B cell (primary cell): ENCODE measurements at regions not wholly inside any gene's neighbourhood (a gene's known extent, or its start where the extent isn't known, plus 50 kb on each side); places are given as distances from the start of the nearest gene placed in this dataset.

Experiments used
- ATAC-seq: fragments of 200-7000 bp; cut with Tn5 transposase; one replicate; pipeline ENCODE4 v1.10.0; 2021; ENCODE audit warnings: low read depth, mild to moderate bottlenecking, moderate number of reproducible peaks, moderate library complexity
- CTCF ChIA-PET: fragments of 350-600 bp; sonication (Branson Sonifier 250); formaldehyde crosslinking; loops from one replicate; lab custom pipeline; 2021; ENCODE audit warnings: antibody characterized with exemption, inconsistent platforms; lab: Charles Lee
- POLR2A ChIA-PET: fragments of 350-600 bp; sonication (Branson Sonifier 250); formaldehyde crosslinking; loops from one replicate; lab custom pipeline; 2021; ENCODE audit warnings: antibody characterized with exemption; lab: Charles Lee
- DNase-seq: peaks from one replicate; pipeline ENCODE4 v3.0.0; 2013
- H2AFZ ChIP-seq: 2 replicates; pipeline ENCODE4 v1.6.1; 2012; ENCODE audit warnings: mild to moderate bottlenecking, low read depth, low read length; ENCODE audit not compliant: insufficient read depth, poor library complexity, severe bottlenecking
- H3K27ac ChIP-seq, 2 donors: 1 replicate in 1 of 2; 2 replicates in 1 of 2; pipeline ENCODE4 v1.5.1; 2012 to 2013; ENCODE audit warnings: low read length in 2 of 2, mild to moderate bottlenecking in 2 of 2, moderate library complexity in 1 of 2
- H3K27me3 ChIP-seq, 4 experiments: fragments of 200-600 bp in 1 of 4; sonication (generic) in 1 of 4; replicated peaks in 1 of 4; 1 replicate in 2 of 4; 2 replicates in 2 of 4; pipeline versions ENCODE4 v1.6.1 to v1.7.0; 2013 to 2016; ENCODE audit warnings: low read length in 3 of 4, mild to moderate bottlenecking in 2 of 4, mixed read lengths in 1 of 4, moderate library complexity in 1 of 4; ENCODE audit not compliant: insufficient read depth in 4 of 4, control insufficient read depth in 3 of 4; ENCODE audit errors: control extremely low read depth in 1 of 4
- H3K36me3 ChIP-seq, 2 experiments: replicated peaks in 1 of 2; 1 replicate in 1 of 2; 2 replicates in 1 of 2; pipeline versions ENCODE4 v1.6.1 to v1.7.1; 2013; ENCODE audit warnings: low read length in 1 of 2; ENCODE audit not compliant: insufficient read depth in 2 of 2, control insufficient read depth in 1 of 2; ENCODE audit errors: control extremely low read depth in 1 of 2, extremely low read depth in 1 of 2
- H3K4me1 ChIP-seq, 2 donors: fragments of 200-600 bp in 1 of 2; sonication (generic) in 1 of 2; 1 replicate in 1 of 2; 2 replicates in 1 of 2; pipeline versions ENCODE4 v1.5.1 to v1.6.1; 2013 to 2017; ENCODE audit warnings: low read length in 2 of 2; ENCODE audit not compliant: control insufficient read depth in 2 of 2, insufficient read depth in 2 of 2
- H3K4me2 ChIP-seq: replicated peaks from 2 replicates; pipeline ENCODE3; 2012; ENCODE audit warnings: mild to moderate bottlenecking, low read depth, low read length; ENCODE audit not compliant: poor library complexity, severe bottlenecking
- H3K4me3 ChIP-seq, 5 experiments: fragments of 200-600 bp in 1 of 5; sonication (generic) in 1 of 5; 1 replicate in 3 of 5; 2 replicates in 2 of 5; pipeline versions ENCODE4 v1.5.1 to v1.7.0; 2011 to 2016; ENCODE audit warnings: low read length in 4 of 5, mild to moderate bottlenecking in 4 of 5, low read depth in 2 of 5, control low read depth in 1 of 5, moderate library complexity in 1 of 5; ENCODE audit not compliant: insufficient read depth in 1 of 5; ENCODE audit errors: control extremely low read depth in 1 of 5, extremely low read depth in 1 of 5
- H3K79me2 ChIP-seq: fragments of 200-600 bp; sonication (generic); one replicate; pipeline ENCODE4 v1.6.0; 2016; ENCODE audit warnings: low read length; ENCODE audit not compliant: control insufficient read depth, insufficient read depth
- H3K9ac ChIP-seq: fragments of 200-600 bp; sonication (generic); 2 replicates; pipeline ENCODE4 v1.6.1; 2017; ENCODE audit warnings: mild to moderate bottlenecking, low read length, moderate library complexity
- H3K9me3 ChIP-seq, 3 donors: one replicate each; pipeline versions ENCODE4 v1.6.1 to v1.7.1; 2013; ENCODE audit warnings: low read length in 2 of 3; ENCODE audit not compliant: control insufficient read depth in 2 of 3, insufficient read depth in 1 of 3; ENCODE audit errors: control extremely low read depth in 1 of 3
- H4K20me1 ChIP-seq: 2 replicates; pipeline ENCODE4 v1.6.0; 2012; ENCODE audit warnings: mild to moderate bottlenecking, low read length; ENCODE audit not compliant: insufficient read depth, control insufficient read depth, poor library complexity, severe bottlenecking
- H3K27ac Mint-ChIP-seq: one replicate; pipeline ENCODE4 v1.8.0; 2021; ENCODE audit warnings: mixed read lengths
- H3K27me3 Mint-ChIP-seq: one replicate; pipeline ENCODE4 v1.8.0; 2021; ENCODE audit warnings: mixed read lengths
- H3K4me1 Mint-ChIP-seq: one replicate; pipeline ENCODE4 v1.8.0; 2021; ENCODE audit warnings: mixed read lengths
- H3K4me3 Mint-ChIP-seq: one replicate; pipeline ENCODE4 v1.8.0; 2021; ENCODE audit warnings: mixed read lengths
- H3K9me3 Mint-ChIP-seq: one replicate; pipeline ENCODE4 v1.8.0; 2022; ENCODE audit warnings: mixed read lengths; ENCODE audit not compliant: insufficient read depth
- CTCF ChIP-seq: fragments of 200-600 bp; IDR thresholded peaks from one replicate; pipeline ENCODE4 v1.8.0; 2022; ENCODE audit warnings: antibody characterized with exemption, mild to moderate bottlenecking
- EZH2 ChIP-seq: IDR thresholded peaks from 2 replicates; pipeline ENCODE4 v1.6.1; 2012; ENCODE audit warnings: borderline replicate concordance, low read depth, mild to moderate bottlenecking, moderate library complexity, low read length; ENCODE audit not compliant: insufficient read depth, poor library complexity, severe bottlenecking
- WGBS: methylation state at CpG from one replicate; pipeline ENCODE4 v1.1.5; 2013; ENCODE audit warnings: missing lambda C conversion rate; ENCODE audit not compliant: insufficient coverage; 5-methylcytosine and 5-hydroxymethylcytosine counted together
- intact Hi-C: fragments of 100-400 bp; cut with micrococcal nuclease; formaldehyde crosslinking; loops from one replicate; pipeline ENCODE4 v1.10.0; 2022

DNA sequence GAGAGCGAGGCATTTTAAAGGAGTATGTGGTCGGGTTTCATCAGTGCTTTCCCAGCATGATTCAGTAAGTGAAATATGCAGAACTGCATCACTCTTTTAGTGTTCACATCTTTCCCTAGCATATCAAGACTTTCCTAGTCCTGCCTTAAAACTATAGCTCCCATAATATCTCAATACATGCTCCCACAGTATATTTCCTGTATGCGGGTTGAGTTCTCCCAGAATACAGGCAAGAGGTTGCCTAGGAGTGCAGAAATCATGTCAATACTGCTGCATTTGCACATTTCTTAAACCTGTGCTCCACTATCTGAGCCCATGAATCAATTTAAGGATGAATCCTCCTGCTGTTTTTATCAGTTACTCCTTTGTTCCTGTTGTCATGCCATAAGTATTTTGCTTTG, 386.6 kb upstream of the SLC35B3 start:
- no peak overlapping the region for H3K4me3 ChIP-seq
- ChIA-PET POLR2A (no interaction called here), CTCF (no interaction called here)
- no peaks in the 10 kb centered on the region for H3K4me1 Mint-ChIP-seq
- TF ChIP-seq CTCF: no peak
- no peak for TF ChIP-seq EZH2
- no peaks in the 10 kb centered on the region for H3K79me2 ChIP-seq
- DNase-seq (no peak), ATAC-seq (no peak)
- no peak overlapping the region for H3K27ac ChIP-seq
- no peak overlapping the region for H3K4me2 ChIP-seq
- WGBS: 100% methylated on average over 1 of the region's 3 CpGs
- no peaks in the 10 kb centered on the region for H3K36me3 ChIP-seq
- no peaks in the 10 kb centered on the region for H3K4me1 ChIP-seq
- no peaks in the 10 kb centered on the region for H4K20me1 ChIP-seq
- no peaks in the 10 kb centered on the region for H3K9me3 ChIP-seq
- no peak overlapping the region for H3K9ac ChIP-seq
- no peak overlapping the region for H3K27ac Mint-ChIP-seq
- H3K27me3 ChIP-seq: no peaks in the 10 kb centered on the region
- no peaks in the 10 kb centered on the region for H3K27me3 Mint-ChIP-seq
- H3K4me3 Mint-ChIP-seq: no peak overlapping the region
- intact Hi-C loops: no loop called here
- no peak overlapping the region for H2AFZ ChIP-seq
- H3K9me3 Mint-ChIP-seq: peaks cover 4% of the 10 kb centered on the region

GRCh38 chr6:8820313-8820712, 385.0 kb upstream of the SLC35B3 start:
- H3K27ac ChIP-seq: no peak overlapping the region
- H2AFZ ChIP-seq: no peak overlapping the region
- no peaks in the 10 kb centered on the region for H3K4me1 ChIP-seq
- Mint-ChIP-seq H3K4me1 (no peaks in the 10 kb centered on the region), H3K4me3 (no peak overlapping the region), H3K9me3 (no peaks in the 10 kb centered on the region), H3K27me3 (no peaks in the 10 kb centered on the region), H3K27ac (no peak overlapping the region)
- H3K4me2 ChIP-seq: no peak overlapping the region
- no peaks in the 10 kb centered on the region for H3K36me3 ChIP-seq
- intact Hi-C loops: no loop called here
- CTCF ChIA-PET: no interaction called here
- H3K79me2 ChIP-seq: no peaks in the 10 kb centered on the region
- TF ChIP-seq CTCF: no peak
- TF ChIP-seq EZH2: no peak
- no peak overlapping the region for H3K4me3 ChIP-seq
- no peaks in the 10 kb centered on the region for H4K20me1 ChIP-seq
- no peak overlapping the region for H3K9ac ChIP-seq
- no peaks in the 10 kb centered on the region for H3K9me3 ChIP-seq
- POLR2A ChIA-PET: no interaction called here
- H3K27me3 ChIP-seq: no peaks in the 10 kb centered on the region
- ATAC-seq (no peak), DNase-seq (no peak)
